ENCODE measurements at regions not wholly inside any gene's neighbourhood (a gene's known extent, or its start where the extent isn't known, plus 50 kb on each side); places are given as distances from the start of the nearest gene placed in this dataset.
A peak's percentile ranks its signal among the peaks of the same experiment; 100 is the strongest.

DNA sequence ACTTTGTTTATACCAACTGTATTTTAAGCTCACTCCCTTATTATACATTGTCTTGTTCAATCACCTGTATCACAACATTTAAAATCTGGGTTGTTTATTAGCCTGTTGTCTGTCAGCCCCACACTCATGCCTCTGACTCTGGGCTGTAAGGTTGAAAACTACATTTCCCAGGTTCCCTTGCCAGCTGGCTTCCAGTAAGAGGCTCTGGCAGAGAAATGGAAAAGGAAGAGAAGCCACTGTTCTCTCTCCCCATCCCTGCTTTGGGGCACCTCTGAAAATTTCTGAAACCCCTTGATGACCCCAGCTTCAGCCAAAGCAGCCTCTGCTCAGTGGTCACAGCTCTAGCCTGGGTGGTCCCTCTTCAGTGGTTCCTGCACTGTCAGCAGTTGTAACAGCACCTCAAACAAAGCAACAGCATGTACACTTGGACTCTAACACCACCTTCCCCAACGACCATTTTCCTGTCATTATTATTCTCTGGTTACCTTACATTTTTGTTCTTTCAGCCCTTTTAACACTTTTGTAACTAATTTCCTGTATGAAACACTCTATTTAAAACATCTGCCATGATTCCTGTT, 108.9 kb upstream of the LGALSL start:
- no peak overlapping the region for H3K4me3 ChIP-seq (ENCODE audit: low read depth, low read length)
- no peak for DNase-seq (ENCODE audit: low read depth)
- TF ChIP-seq, protein P1, sequence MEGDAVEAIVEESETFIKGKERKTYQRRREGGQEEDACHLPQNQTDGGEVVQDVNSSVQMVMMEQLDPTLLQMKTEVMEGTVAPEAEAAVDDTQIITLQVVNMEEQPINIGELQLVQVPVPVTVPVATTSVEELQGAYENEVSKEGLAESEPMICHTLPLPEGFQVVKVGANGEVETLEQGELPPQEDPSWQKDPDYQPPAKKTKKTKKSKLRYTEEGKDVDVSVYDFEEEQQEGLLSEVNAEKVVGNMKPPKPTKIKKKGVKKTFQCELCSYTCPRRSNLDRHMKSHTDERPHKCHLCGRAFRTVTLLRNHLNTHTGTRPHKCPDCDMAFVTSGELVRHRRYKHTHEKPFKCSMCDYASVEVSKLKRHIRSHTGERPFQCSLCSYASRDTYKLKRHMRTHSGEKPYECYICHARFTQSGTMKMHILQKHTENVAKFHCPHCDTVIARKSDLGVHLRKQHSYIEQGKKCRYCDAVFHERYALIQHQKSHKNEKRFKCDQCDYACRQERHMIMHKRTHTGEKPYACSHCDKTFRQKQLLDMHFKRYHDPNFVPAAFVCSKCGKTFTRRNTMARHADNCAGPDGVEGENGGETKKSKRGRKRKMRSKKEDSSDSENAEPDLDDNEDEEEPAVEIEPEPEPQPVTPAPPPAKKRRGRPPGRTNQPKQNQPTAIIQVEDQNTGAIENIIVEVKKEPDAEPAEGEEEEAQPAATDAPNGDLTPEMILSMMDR (IDR thresholded peaks at IDR 0.05; ENCODE audit: insufficient read depth, low read depth, low read length, missing control alignments) = no peak

DNA sequence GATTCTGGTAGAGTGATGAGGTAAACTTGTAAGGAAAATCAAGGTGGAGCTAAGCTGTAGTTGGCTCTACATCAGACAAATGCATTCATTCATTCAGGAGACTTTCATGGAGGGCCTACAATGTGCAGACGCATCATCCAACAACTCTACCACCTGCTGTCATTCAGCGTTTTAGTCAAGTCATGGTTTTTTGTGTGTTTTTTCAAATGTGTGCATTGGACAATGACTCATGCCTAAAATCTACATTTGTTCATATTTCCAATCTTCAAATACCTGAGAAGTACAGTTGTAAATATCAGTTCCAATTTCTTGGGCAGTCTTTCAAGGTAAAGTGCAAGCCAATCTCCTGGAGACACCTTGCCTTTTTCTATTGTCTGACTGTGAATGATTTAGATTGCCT, 108.0 kb upstream of the LGALSL start:
- TF ChIP-seq, protein P1 (IDR thresholded peaks at IDR 0.05; ENCODE audit: insufficient read depth, low read depth, low read length, missing control alignments) = no peak
- no peak for DNase-seq (ENCODE audit: low read depth)
- no peak overlapping the region for H3K4me3 ChIP-seq (ENCODE audit: low read depth, low read length)

DNA sequence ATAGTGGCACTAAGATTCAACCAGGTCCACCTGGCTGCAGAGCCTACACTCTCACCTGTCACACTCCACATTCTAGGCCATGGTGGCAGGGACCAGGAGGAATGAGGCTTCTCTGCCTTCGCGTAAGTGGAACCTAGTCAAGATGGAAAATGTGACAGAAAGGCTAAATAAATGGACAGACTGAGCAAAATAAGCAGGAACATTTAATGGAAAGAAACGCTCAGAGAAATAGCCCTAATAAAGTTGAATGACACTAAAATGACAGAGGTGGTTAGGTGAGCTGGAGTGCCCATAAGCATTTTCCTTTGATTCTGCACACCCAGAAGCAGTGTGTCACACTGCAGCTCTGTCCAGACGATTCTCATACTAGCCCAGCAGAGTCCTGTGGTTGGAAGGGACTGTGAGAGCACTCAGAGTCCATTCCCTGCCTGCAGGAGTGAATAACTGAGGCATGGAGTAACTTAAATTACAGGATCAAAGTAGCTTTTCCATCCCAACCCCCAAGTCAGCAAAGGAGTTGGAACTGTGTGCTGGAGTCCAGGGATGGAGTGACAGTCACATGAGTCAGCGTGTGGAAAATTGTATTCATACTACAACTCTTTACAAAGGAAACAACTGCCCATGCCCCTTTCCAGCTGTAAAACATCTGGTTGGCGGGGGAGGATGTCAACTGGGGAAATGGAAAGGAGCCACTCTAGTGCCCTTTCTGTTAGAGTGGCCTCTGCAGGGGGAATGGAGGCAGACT, 105.4 kb upstream of the LGALSL start:
- H3K4me3 ChIP-seq (ENCODE audit: low read depth, low read length) = no peak overlapping the region
- TF ChIP-seq, protein P1 (IDR thresholded peaks at IDR 0.05; ENCODE audit: insufficient read depth, low read depth, low read length, missing control alignments) = no peak
- no peak for DNase-seq (ENCODE audit: low read depth)

DNA sequence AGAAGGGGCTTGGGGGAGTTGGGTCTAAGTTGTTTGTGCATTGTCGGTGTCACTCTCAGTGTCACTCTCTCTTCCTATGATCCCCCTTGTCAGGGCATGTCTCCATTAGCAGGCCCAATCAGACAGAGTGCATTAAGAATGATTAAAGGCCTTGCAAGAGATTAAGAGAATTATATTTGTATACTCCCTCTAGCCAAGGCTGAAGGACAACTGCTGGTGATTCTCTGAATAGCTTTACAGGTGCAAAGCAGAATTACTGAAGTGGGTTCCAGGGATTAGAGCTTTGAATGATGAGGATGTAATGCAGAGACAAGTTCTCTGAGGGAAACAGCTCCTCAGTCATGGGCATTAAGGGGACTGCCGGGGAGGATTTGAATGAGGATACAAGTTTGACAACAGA, 104.8 kb upstream of the LGALSL start:
- TF ChIP-seq, protein P1 (IDR thresholded peaks at IDR 0.05; ENCODE audit: insufficient read depth, low read depth, low read length, missing control alignments) = no peak
- no peak for DNase-seq (ENCODE audit: low read depth)
- H3K4me3 ChIP-seq (ENCODE audit: low read depth, low read length) = no peak overlapping the region

DNA sequence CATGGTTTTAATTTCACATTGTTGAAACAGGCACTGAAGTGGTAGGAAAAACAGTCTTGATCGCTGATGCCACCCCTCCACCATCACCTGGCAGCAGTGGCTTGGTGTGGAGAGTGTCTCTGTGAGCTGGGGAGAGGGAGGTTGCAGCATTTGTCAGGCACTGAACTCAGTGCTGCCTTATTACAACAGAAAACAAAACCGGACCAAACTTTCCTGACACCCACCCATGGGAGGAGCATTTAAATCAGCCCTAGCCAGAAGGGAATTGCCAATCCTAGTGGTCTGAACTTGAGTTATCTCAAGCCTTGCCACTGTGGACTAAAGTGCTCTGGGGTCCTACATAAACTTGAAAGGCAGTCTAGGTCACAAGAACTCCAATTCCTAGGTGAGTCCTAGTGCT, 103.0 kb upstream of the LGALSL start:
- no peak overlapping the region for H3K4me3 ChIP-seq (ENCODE audit: low read depth, low read length)
- no peak for DNase-seq (ENCODE audit: low read depth)
- TF ChIP-seq, protein P1 (IDR thresholded peaks at IDR 0.05; ENCODE audit: insufficient read depth, low read depth, low read length, missing control alignments) = no peak

DNA sequence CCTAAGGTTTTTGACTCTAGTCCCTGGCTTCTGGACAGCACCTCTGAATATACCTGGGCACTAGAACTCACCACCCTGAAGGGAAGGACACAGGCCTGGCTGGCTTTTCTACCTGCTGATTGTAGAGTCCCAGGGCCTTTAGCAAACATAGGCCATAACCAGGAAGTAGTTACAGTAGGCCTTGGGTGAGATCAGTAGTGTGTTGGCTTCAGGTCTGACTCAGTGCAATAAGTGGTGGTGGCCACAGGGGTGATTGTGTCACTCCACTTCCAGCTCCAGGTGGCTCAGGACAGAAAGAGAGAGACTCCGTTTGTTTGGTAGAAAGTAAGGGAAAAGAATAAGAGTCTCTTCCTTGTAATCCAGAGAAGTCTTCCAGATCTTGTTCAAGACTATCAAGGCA, 101.7 kb upstream of the LGALSL start:
- TF ChIP-seq, protein P1 (IDR thresholded peaks at IDR 0.05; ENCODE audit: insufficient read depth, low read depth, low read length, missing control alignments) = no peak
- DNase-seq (ENCODE audit: low read depth) = peak; percentile 42
- H3K4me3 ChIP-seq (ENCODE audit: low read depth, low read length) = no peak overlapping the region

Measured in GM12865 (cell line).